Activated CD8-positive, alpha-beta memory T cell treated with anti-CD3 and anti-CD28 coated beads, Interleukin-2, amount 10 ng/mL, durations not matched to agents 7 days and 5 days (primary cell): ENCODE measurements at regions not wholly inside any gene's neighbourhood (a gene's known extent, or its start where the extent isn't known, plus 50 kb on each side); places are given as distances from the start of the nearest gene placed in this dataset.
"Not testable (repeated sequence)": the region's sequence is repeated elsewhere in the genome, so short reads cannot be mapped to it uniquely, and the experiment has no call there.

Source experiments
- ATAC-seq: fragments of 150-1000 bp; cut with Tn5 transposase; one replicate; pipeline ENCODE4 v1.10.0; 2021; ENCODE audit warnings: moderate library complexity
- CTCF ChIA-PET: fragments of 350-600 bp; sonication (Branson Sonifier 250); formaldehyde crosslinking; loops from one replicate; lab custom pipeline; 2021; ENCODE audit warnings: antibody characterized with exemption; lab: Charles Lee
- DNase-seq: peaks from one replicate; pipeline ENCODE4 v3.0.0-alpha.2; 2020
- H3K27ac Mint-ChIP-seq: one replicate; pipeline ENCODE4 v1.8.0; 2021; ENCODE audit warnings: mild to moderate bottlenecking, mixed read lengths
- H3K27me3 Mint-ChIP-seq: one replicate; pipeline ENCODE4 v1.8.0; 2021; ENCODE audit warnings: mixed read lengths
- H3K36me3 Mint-ChIP-seq: one replicate; pipeline ENCODE4 v1.8.0; 2021; ENCODE audit warnings: mild to moderate bottlenecking, mixed read lengths
- H3K4me1 Mint-ChIP-seq: one replicate; pipeline ENCODE4 v1.8.0; 2021; ENCODE audit warnings: mixed read lengths
- H3K4me3 Mint-ChIP-seq: one replicate; pipeline ENCODE4 v1.8.0; 2021; ENCODE audit warnings: mild to moderate bottlenecking, moderate library complexity, mixed read lengths
- H3K9me3 Mint-ChIP-seq: one replicate; pipeline ENCODE4 v1.8.0; 2022; ENCODE audit warnings: low read depth, mixed read lengths

- Mint-ChIP-seq H3K4me1 (no peaks in the 10 kb centered on the region), H3K27me3 (no peaks in the 10 kb centered on the region), H3K4me3 (no peak overlapping the region), H3K27ac (no peak overlapping the region), H3K9me3 (no peaks in the 10 kb centered on the region), H3K36me3 (no peaks in the 10 kb centered on the region)
- DNase-seq, result no peak
- CTCF ChIA-PET, result no interaction called here
- ATAC-seq, result no peak
Measured at GRCh38 chr6:102126488-102126887, 733.0 kb downstream of the GRIK2 start.

GRCh38 chr6:102127253-102127652 is 733.7 kb downstream of the GRIK2 start:
- no peak for DNase-seq
- Mint-ChIP-seq H3K27ac (no peak overlapping the region), H3K9me3 (no peaks in the 10 kb centered on the region), H3K27me3 (no peaks in the 10 kb centered on the region), H3K4me3 (no peak overlapping the region), H3K36me3 (no peaks in the 10 kb centered on the region), H3K4me1 (no peaks in the 10 kb centered on the region)
- no peak for ATAC-seq
- CTCF ChIA-PET, result no interaction called here

GRCh38 chr6:102137859-102138258 is 744.4 kb downstream of the GRIK2 start:
- DNase-seq (no peak), ATAC-seq (no peak)
- Mint-ChIP-seq H3K36me3 (no peaks in the 10 kb centered on the region), H3K4me1 (no peaks in the 10 kb centered on the region), H3K9me3 (no peaks in the 10 kb centered on the region), H3K27ac (no peak overlapping the region), H3K27me3 (no peaks in the 10 kb centered on the region), H3K4me3 (no peak overlapping the region)
- CTCF ChIA-PET, result no interaction called here

GRCh38 chr6:102149191-102149590 is 755.7 kb downstream of the GRIK2 start:
- DNase-seq, result no peak
- no peaks in the 10 kb centered on the region for H3K27me3 Mint-ChIP-seq
- ATAC-seq, result no peak
- no peaks in the 10 kb centered on the region for H3K9me3 Mint-ChIP-seq
- H3K27ac Mint-ChIP-seq, result no peak overlapping the region
- H3K36me3 Mint-ChIP-seq, result no peaks in the 10 kb centered on the region
- no peak overlapping the region for H3K4me3 Mint-ChIP-seq
- no peaks in the 10 kb centered on the region for H3K4me1 Mint-ChIP-seq
- CTCF ChIA-PET, result no interaction called here

GRCh38 chr6:102150549-102150948 is 757.0 kb downstream of the GRIK2 start:
- ATAC-seq, result no peak
- Mint-ChIP-seq H3K36me3 (no peaks in the 10 kb centered on the region), H3K4me1 (no peaks in the 10 kb centered on the region), H3K27ac (no peak overlapping the region), H3K9me3 (no peaks in the 10 kb centered on the region), H3K27me3 (no peaks in the 10 kb centered on the region), H3K4me3 (no peak overlapping the region)
- CTCF ChIA-PET, result interaction anchor here (0.7 kb wide), 1 partner anchor 43 kb away, joined by 3 read pairs; no protein-coding TSS in a partner anchor
- DNase-seq, result no peak

- CTCF ChIA-PET, result no interaction called here
- no peak overlapping the region for H3K4me3 Mint-ChIP-seq
- DNase-seq (no peak), ATAC-seq (no peak)
- no peaks in the 10 kb centered on the region for H3K9me3 Mint-ChIP-seq
- no peaks in the 10 kb centered on the region for H3K36me3 Mint-ChIP-seq
- no peak overlapping the region for H3K27ac Mint-ChIP-seq
- H3K4me1 Mint-ChIP-seq, result no peaks in the 10 kb centered on the region
- no peaks in the 10 kb centered on the region for H3K27me3 Mint-ChIP-seq
Measured at GRCh38 chr6:102154176-102154575, 760.7 kb downstream of the GRIK2 start.

GRCh38 chr6:102154874-102155273 is 761.4 kb downstream of the GRIK2 start:
- CTCF ChIA-PET, result no interaction called here
- Mint-ChIP-seq H3K4me1 (no peaks in the 10 kb centered on the region), H3K27me3 (no peaks in the 10 kb centered on the region), H3K9me3 (no peaks in the 10 kb centered on the region), H3K4me3 (no peak overlapping the region), H3K27ac (no peak overlapping the region), H3K36me3 (no peaks in the 10 kb centered on the region)
- ATAC-seq (no peak), DNase-seq (no peak)

- H3K36me3 Mint-ChIP-seq, DNase-seq, H3K4me3 Mint-ChIP-seq, ATAC-seq, CTCF ChIA-PET, H3K27ac Mint-ChIP-seq, H3K27me3 Mint-ChIP-seq, H3K4me1 Mint-ChIP-seq: not testable (repeated sequence)
- H3K9me3 Mint-ChIP-seq, result peaks cover 17% of the 10 kb centered on the region
Measured at GRCh38 chr6:102169802-102170201, 776.3 kb downstream of the GRIK2 start.

- no peak for ATAC-seq
- no peak overlapping the region for H3K27ac Mint-ChIP-seq
- CTCF ChIA-PET, result no interaction called here
- H3K36me3 Mint-ChIP-seq, result no peaks in the 10 kb centered on the region
- H3K4me1 Mint-ChIP-seq, result no peaks in the 10 kb centered on the region
- peaks cover 6% of the 10 kb centered on the region for H3K9me3 Mint-ChIP-seq
- no peak for DNase-seq
- H3K27me3 Mint-ChIP-seq, result no peaks in the 10 kb centered on the region
- no peak overlapping the region for H3K4me3 Mint-ChIP-seq
Measured at GRCh38 chr6:102187186-102187585, 793.7 kb downstream of the GRIK2 start.

GRCh38 chr6:102195311-102195710 is 801.8 kb downstream of the GRIK2 start:
- H3K9me3 Mint-ChIP-seq, result peaks cover 24% of the 10 kb centered on the region
- peaks cover 3% of the 10 kb centered on the region for H3K36me3 Mint-ChIP-seq
- CTCF ChIA-PET, result no interaction called here
- H3K27ac Mint-ChIP-seq, result no peak overlapping the region
- H3K27me3 Mint-ChIP-seq, result no peaks in the 10 kb centered on the region
- DNase-seq (no peak), ATAC-seq (no peak)
- no peaks in the 10 kb centered on the region for H3K4me1 Mint-ChIP-seq
- no peak overlapping the region for H3K4me3 Mint-ChIP-seq

- ATAC-seq (no peak), DNase-seq (no peak)
- Mint-ChIP-seq H3K27me3 (no peaks in the 10 kb centered on the region), H3K4me1 (no peaks in the 10 kb centered on the region), H3K36me3 (peaks cover 3% of the 10 kb centered on the region), H3K27ac (no peak overlapping the region), H3K4me3 (no peak overlapping the region), H3K9me3 (peaks cover 21% of the 10 kb centered on the region)
- CTCF ChIA-PET, result no interaction called here
Measured at GRCh38 chr6:102197211-102197610, 803.7 kb downstream of the GRIK2 start.

- Mint-ChIP-seq H3K36me3 (no peaks in the 10 kb centered on the region), H3K27me3 (no peaks in the 10 kb centered on the region), H3K4me3 (no peak overlapping the region)
Measured at GRCh38 chr6:102204351-102204750, 810.8 kb downstream of the GRIK2 start.

GRCh38 chr6:102215425-102215824 is 821.9 kb downstream of the GRIK2 start:
- CTCF ChIA-PET, result no interaction called here
- no peak for DNase-seq
- H3K9me3 Mint-ChIP-seq, result no peaks in the 10 kb centered on the region

More at GRCh38 chr6:102204351-102204750, 810.8 kb downstream of the GRIK2 start:
- Mint-ChIP-seq H3K4me1 (no peaks in the 10 kb centered on the region), H3K27ac (no peak overlapping the region), H3K9me3 (peaks cover 4% of the 10 kb centered on the region)
- ATAC-seq (no peak), DNase-seq (no peak)
- CTCF ChIA-PET, result no interaction called here

GRCh38 chr6:102216232-102216631 is 822.7 kb downstream of the GRIK2 start:
- Mint-ChIP-seq H3K27ac (no peak overlapping the region), H3K36me3 (no peaks in the 10 kb centered on the region), H3K4me1 (no peaks in the 10 kb centered on the region), H3K9me3 (no peaks in the 10 kb centered on the region), H3K27me3 (no peaks in the 10 kb centered on the region), H3K4me3 (no peak overlapping the region)
- no peak for ATAC-seq
- CTCF ChIA-PET, result no interaction called here
- no peak for DNase-seq

More at GRCh38 chr6:102215425-102215824, 821.9 kb downstream of the GRIK2 start:
- Mint-ChIP-seq H3K27ac (no peak overlapping the region), H3K4me1 (no peaks in the 10 kb centered on the region), H3K4me3 (no peak overlapping the region), H3K27me3 (no peaks in the 10 kb centered on the region), H3K36me3 (no peaks in the 10 kb centered on the region)
- no peak for ATAC-seq

GRCh38 chr6:102223942-102224341 is 830.4 kb downstream of the GRIK2 start:
- H3K4me3 Mint-ChIP-seq, result no peak overlapping the region
- CTCF ChIA-PET, result no interaction called here
- H3K4me1 Mint-ChIP-seq, result no peaks in the 10 kb centered on the region
- no peaks in the 10 kb centered on the region for H3K27me3 Mint-ChIP-seq
- H3K36me3 Mint-ChIP-seq, result no peaks in the 10 kb centered on the region
- H3K9me3 Mint-ChIP-seq, result peaks cover 4% of the 10 kb centered on the region
- DNase-seq (no peak), ATAC-seq (no peak)
- H3K27ac Mint-ChIP-seq, result no peak overlapping the region
